ENCODE measurements at regions not wholly inside any gene's neighbourhood (a gene's known extent, or its start where the extent isn't known, plus 50 kb on each side); places are given as distances from the start of the nearest gene placed in this dataset.
"Not testable (repeated sequence)": the region's sequence is repeated elsewhere in the genome, so short reads cannot be mapped to it uniquely, and the experiment has no call there.

- Histone ChIP-seq H3K4me3 (no peak overlapping the region), H3K27me3 (no peaks in the 10 kb centered on the region), H3K4me1 (no peaks in the 10 kb centered on the region), H3K9me3 (no peaks in the 10 kb centered on the region), H3K36me3 (ENCODE audit: low read depth, missing control alignments) (no peaks in the 10 kb centered on the region), H3K27ac (no peak overlapping the region)
- no peak for TF ChIP-seq POLR2A (IDR thresholded peaks at IDR 0.05)
- TF ChIP-seq, protein P1, sequence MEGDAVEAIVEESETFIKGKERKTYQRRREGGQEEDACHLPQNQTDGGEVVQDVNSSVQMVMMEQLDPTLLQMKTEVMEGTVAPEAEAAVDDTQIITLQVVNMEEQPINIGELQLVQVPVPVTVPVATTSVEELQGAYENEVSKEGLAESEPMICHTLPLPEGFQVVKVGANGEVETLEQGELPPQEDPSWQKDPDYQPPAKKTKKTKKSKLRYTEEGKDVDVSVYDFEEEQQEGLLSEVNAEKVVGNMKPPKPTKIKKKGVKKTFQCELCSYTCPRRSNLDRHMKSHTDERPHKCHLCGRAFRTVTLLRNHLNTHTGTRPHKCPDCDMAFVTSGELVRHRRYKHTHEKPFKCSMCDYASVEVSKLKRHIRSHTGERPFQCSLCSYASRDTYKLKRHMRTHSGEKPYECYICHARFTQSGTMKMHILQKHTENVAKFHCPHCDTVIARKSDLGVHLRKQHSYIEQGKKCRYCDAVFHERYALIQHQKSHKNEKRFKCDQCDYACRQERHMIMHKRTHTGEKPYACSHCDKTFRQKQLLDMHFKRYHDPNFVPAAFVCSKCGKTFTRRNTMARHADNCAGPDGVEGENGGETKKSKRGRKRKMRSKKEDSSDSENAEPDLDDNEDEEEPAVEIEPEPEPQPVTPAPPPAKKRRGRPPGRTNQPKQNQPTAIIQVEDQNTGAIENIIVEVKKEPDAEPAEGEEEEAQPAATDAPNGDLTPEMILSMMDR (IDR thresholded peaks at IDR 0.05): no peak
- intact Hi-C loops (cut with DNase I; ENCODE audit: low total_unique reads): no loop called here
- no peak for DNase-seq
- WGBS, 2 donors: 76 to 79% methylated on average over 1 of the region's 1 CpG
These were observed 281.2 kb upstream of the VSTM2A start for GRCh38 chr7:54260941-54261371.

- no peaks in the 10 kb centered on the region for H3K27me3 ChIP-seq
- WGBS, 2 donors: 64 to 66% methylated on average over 1 of the region's 1 CpG
These were observed 263.3 kb upstream of the VSTM2A start for GRCh38 chr7:54278847-54279246.

GRCh38 chr7:54292171-54292925 is 249.8 kb upstream of the VSTM2A start:
- Histone ChIP-seq H3K27me3 (no peaks in the 10 kb centered on the region), H3K36me3 (ENCODE audit: low read depth, missing control alignments) (no peaks in the 10 kb centered on the region), H3K4me1 (no peaks in the 10 kb centered on the region), H3K27ac (no peak overlapping the region), H3K9me3 (no peaks in the 10 kb centered on the region), H3K4me3 (no peak overlapping the region)
- WGBS, 2 donors: 46 to 49% methylated on average over 8 of the region's 8 CpGs
- TF ChIP-seq POLR2A (IDR thresholded peaks at IDR 0.05): no peak
- DNase-seq: no peak
- intact Hi-C loops (cut with DNase I; ENCODE audit: low total_unique reads): no loop called here

More at GRCh38 chr7:54278847-54279246, 263.3 kb upstream of the VSTM2A start:
- H3K9me3 ChIP-seq: no peaks in the 10 kb centered on the region
- intact Hi-C loops (cut with DNase I; ENCODE audit: low total_unique reads): no loop called here
- H3K4me1 ChIP-seq: no peaks in the 10 kb centered on the region
- no peaks in the 10 kb centered on the region for H3K36me3 ChIP-seq (ENCODE audit: low read depth, missing control alignments)
- TF ChIP-seq POLR2A (IDR thresholded peaks at IDR 0.05): no peak
- TF ChIP-seq, protein P1 (IDR thresholded peaks at IDR 0.05): no peak
- DNase-seq: no peak
- H3K27ac ChIP-seq: no peak overlapping the region
- H3K4me3 ChIP-seq: no peak overlapping the region

DNA sequence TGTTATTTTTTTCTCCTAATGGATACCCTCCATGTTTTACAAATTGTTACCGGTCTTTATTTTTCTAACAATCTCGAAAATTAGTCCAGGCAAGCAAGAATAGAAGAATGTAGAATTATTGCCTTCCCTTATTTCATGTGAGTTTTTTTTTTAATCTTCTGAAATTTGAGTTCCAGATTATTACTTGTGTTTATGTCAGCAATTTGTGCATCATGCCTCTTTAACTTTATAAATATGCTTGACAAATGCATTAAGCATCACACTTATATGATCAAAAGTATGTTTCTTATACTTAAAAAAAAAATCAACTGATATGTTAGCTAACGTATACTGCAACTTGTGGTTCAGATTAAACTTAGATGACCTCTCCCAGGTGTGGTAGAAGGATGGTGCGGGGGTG is 242.7 kb upstream of the VSTM2A start:
- intact Hi-C loops (cut with DNase I; ENCODE audit: low total_unique reads): no loop called here
- Histone ChIP-seq H3K4me3 (no peak overlapping the region), H3K9me3 (no peaks in the 10 kb centered on the region), H3K4me1 (no peaks in the 10 kb centered on the region), H3K27me3 (no peaks in the 10 kb centered on the region), H3K27ac (no peak overlapping the region), H3K36me3 (ENCODE audit: low read depth, missing control alignments) (no peaks in the 10 kb centered on the region)
- TF ChIP-seq, protein P1 (IDR thresholded peaks at IDR 0.05): no peak
- TF ChIP-seq POLR2A (IDR thresholded peaks at IDR 0.05): no peak
- no peak for DNase-seq
- WGBS, 2 donors: 70 to 77% methylated on average over 4 of the region's 4 CpGs

DNA sequence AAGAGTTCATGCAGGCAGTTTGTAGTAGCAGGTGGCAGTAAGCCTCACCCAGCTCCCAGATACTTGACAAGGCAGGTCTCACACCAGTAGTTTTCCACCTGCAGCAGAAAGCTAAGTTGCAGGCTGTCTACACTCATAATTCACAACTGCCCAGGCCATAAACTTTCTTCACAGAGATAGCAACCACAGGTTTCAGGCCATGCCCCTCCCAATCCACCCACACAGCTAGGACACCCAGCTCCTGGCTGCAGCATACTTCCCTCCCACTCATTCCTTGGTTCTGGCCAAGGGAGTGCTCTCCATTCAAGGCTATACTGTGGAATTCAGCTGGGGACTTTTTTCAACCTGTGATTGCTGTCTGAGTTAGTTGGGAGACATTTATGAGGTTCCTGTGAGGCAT is 226.2 kb upstream of the VSTM2A start:
- H3K4me3 ChIP-seq; intact Hi-C loops (cut with DNase I; ENCODE audit: low total_unique reads); H3K9me3 ChIP-seq; DNase-seq; H3K36me3 ChIP-seq (ENCODE audit: low read depth, missing control alignments); H3K27ac ChIP-seq; H3K4me1 ChIP-seq; H3K27me3 ChIP-seq: not testable (repeated sequence)

DNA sequence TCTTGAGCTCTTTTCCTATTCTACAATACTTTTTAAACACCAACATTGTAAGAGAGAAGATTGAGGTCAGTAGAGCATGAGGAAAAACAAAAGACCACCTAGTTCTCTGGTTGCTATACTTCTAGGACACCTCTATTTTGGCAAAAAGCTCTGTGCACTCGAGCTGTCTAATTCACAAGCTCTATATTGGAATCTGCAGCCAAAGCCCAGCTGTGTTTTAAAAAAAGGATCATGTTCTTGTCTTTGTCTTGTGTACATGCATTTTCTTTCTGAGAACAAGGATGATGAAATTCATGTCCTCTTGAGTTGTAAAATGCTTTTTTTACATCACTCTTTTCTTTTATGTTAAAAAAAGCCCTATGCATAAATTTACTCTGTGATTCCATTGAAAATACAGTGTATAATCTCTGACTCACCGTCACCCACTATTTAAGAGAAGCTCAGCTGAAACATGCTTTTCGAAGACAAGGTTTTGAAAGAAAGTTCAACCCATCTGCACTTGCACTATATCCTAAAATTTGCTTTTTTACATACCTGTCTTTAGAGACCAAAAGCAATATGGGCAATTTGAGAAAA is 215.5 kb upstream of the VSTM2A start:
- intact Hi-C loops (cut with DNase I; ENCODE audit: low total_unique reads): no loop called here
- H3K27ac ChIP-seq: no peak overlapping the region
- DNase-seq: no peak
- TF ChIP-seq, protein P1 (IDR thresholded peaks at IDR 0.05): no peak
- TF ChIP-seq POLR2A (IDR thresholded peaks at IDR 0.05): no peak
- no peaks in the 10 kb centered on the region for H3K9me3 ChIP-seq
- 74 to 77% methylated on average over 3 of the region's 3 CpGs for WGBS, 2 donors
- H3K4me3 ChIP-seq: no peak overlapping the region
- H3K27me3 ChIP-seq: no peaks in the 10 kb centered on the region
- no peaks in the 10 kb centered on the region for H3K36me3 ChIP-seq (ENCODE audit: low read depth, missing control alignments)
- no peaks in the 10 kb centered on the region for H3K4me1 ChIP-seq
